Mesenchymal stem cell (in vitro differentiated cells and primary cell): ENCODE measurements at regions not wholly inside any gene's neighbourhood (a gene's known extent, or its start where the extent isn't known, plus 50 kb on each side); places are given as distances from the start of the nearest gene placed in this dataset.

Experiments
- DNase-seq: peaks from one replicate; pipeline ENCODE4 v3.0.0-alpha.2; 2013
- H2AFZ ChIP-seq: one replicate; pipeline ENCODE4 v1.6.1; 2013; ENCODE audit warnings: low read depth, mild to moderate bottlenecking, control low read depth, inconsistent platforms, low read length, moderate library complexity
- H2AK5ac ChIP-seq: 2 replicates; pipeline ENCODE4 v1.6.1; 2013; ENCODE audit warnings: low read length, moderate library complexity, mild to moderate bottlenecking, inconsistent platforms; ENCODE audit not compliant: severe bottlenecking
- H2BK120ac ChIP-seq: one replicate; pipeline ENCODE4 v1.6.1; 2013; ENCODE audit warnings: low read depth, mild to moderate bottlenecking, inconsistent platforms, low read length, moderate library complexity
- H2BK12ac ChIP-seq, 2 experiments: one replicate each; pipeline ENCODE4 v1.6.1; 2013; ENCODE audit warnings: inconsistent platforms in 2 of 2, low read length in 2 of 2, mild to moderate bottlenecking in 2 of 2, moderate library complexity in 2 of 2, control low read depth in 1 of 2
- H2BK15ac ChIP-seq: one replicate; pipeline ENCODE4 v1.6.1; 2013; ENCODE audit warnings: mild to moderate bottlenecking, low read depth, inconsistent platforms; ENCODE audit not compliant: poor library complexity, severe bottlenecking
- H2BK5ac ChIP-seq: 2 replicates; pipeline ENCODE4 v1.6.1; 2013; ENCODE audit warnings: low read depth, mild to moderate bottlenecking, low read length, control low read depth, inconsistent platforms; ENCODE audit not compliant: poor library complexity, severe bottlenecking
- H3K14ac ChIP-seq, 2 experiments: one replicate each; pipeline ENCODE4 v1.6.1; 2013; ENCODE audit warnings: inconsistent platforms in 2 of 2, low read length in 2 of 2, control low read depth in 1 of 2, mild to moderate bottlenecking in 1 of 2, moderate library complexity in 1 of 2
- H3K18ac ChIP-seq, 2 experiments: one replicate each; pipeline ENCODE4 v1.6.1; 2013; ENCODE audit warnings: inconsistent platforms in 2 of 2, low read length in 2 of 2, control low read depth in 1 of 2, low read depth in 1 of 2, mild to moderate bottlenecking in 1 of 2
- H3K23ac ChIP-seq, 2 experiments: one replicate each; pipeline ENCODE4 v1.6.1; 2013; ENCODE audit warnings: inconsistent platforms in 2 of 2, low read length in 2 of 2, mild to moderate bottlenecking in 2 of 2, moderate library complexity in 2 of 2, control low read depth in 1 of 2
- H3K27ac ChIP-seq: 2 replicates; pipeline ENCODE4 v1.5.1; 2013; ENCODE audit warnings: mild to moderate bottlenecking, moderate library complexity, low read length, control low read depth, inconsistent platforms; ENCODE audit not compliant: poor library complexity, severe bottlenecking
- H3K27me3 ChIP-seq, 2 experiments: 2 replicates each; pipeline versions ENCODE4 v1.6.1 to v1.7.0; 2013; ENCODE audit warnings: low read length in 2 of 2, mild to moderate bottlenecking in 2 of 2, moderate library complexity in 2 of 2, control low read depth in 1 of 2, inconsistent platforms in 1 of 2; ENCODE audit not compliant: control insufficient read depth in 1 of 2, insufficient read depth in 1 of 2
- H3K36me3 ChIP-seq, 2 experiments: 2 replicates each; pipeline versions ENCODE4 v1.6.1 to v1.7.0; 2013; ENCODE audit warnings: low read length in 2 of 2, control low read depth in 1 of 2, inconsistent platforms in 1 of 2, low read depth in 1 of 2, mild to moderate bottlenecking in 1 of 2; ENCODE audit not compliant: insufficient read depth in 2 of 2, control insufficient read depth in 1 of 2
- H3K4ac ChIP-seq, 2 experiments: one replicate each; pipeline ENCODE4 v1.6.1; 2013; ENCODE audit warnings: inconsistent platforms in 2 of 2, low read length in 2 of 2, mild to moderate bottlenecking in 2 of 2, moderate library complexity in 2 of 2, control low read depth in 1 of 2, low read depth in 1 of 2
- H3K4me1 ChIP-seq: 2 replicates; pipeline ENCODE4 v1.6.1; 2013; ENCODE audit warnings: low read depth, low read length, control low read depth; ENCODE audit not compliant: control insufficient read depth, insufficient read depth
- H3K4me2 ChIP-seq: 2 replicates; pipeline ENCODE4 v1.6.1; 2013; ENCODE audit warnings: low read length, mild to moderate bottlenecking, inconsistent platforms; ENCODE audit not compliant: poor library complexity, severe bottlenecking
- H3K4me3 ChIP-seq, 2 experiments: 2 replicates each; pipeline versions ENCODE4 v1.5.1 to v1.7.0; 2013; ENCODE audit warnings: low read length in 2 of 2, mild to moderate bottlenecking in 2 of 2, control low read depth in 1 of 2, low read depth in 1 of 2; ENCODE audit not compliant: insufficient read depth in 1 of 2
- H3K79me1 ChIP-seq: replicated peaks from 2 replicates; pipeline ENCODE4 v1.6.1; 2013; ENCODE audit warnings: mild to moderate bottlenecking, control low read depth, low read length, inconsistent platforms; ENCODE audit not compliant: poor library complexity, severe bottlenecking
- H3K9ac ChIP-seq: 2 replicates; pipeline ENCODE4 v1.7.0; 2013; ENCODE audit warnings: mild to moderate bottlenecking, low read length, moderate library complexity
- H3K9me3 ChIP-seq: 2 replicates; pipeline ENCODE4 v1.7.0; 2013; ENCODE audit warnings: mild to moderate bottlenecking, low read length; ENCODE audit not compliant: control insufficient read depth
- H4K8ac ChIP-seq: one replicate; pipeline ENCODE4 v1.6.1; 2013; ENCODE audit warnings: inconsistent platforms, mild to moderate bottlenecking, low read length, moderate library complexity
- H4K91ac ChIP-seq: one replicate; pipeline ENCODE4 v1.6.1; 2013; ENCODE audit warnings: mild to moderate bottlenecking, low read length, inconsistent platforms
- WGBS: methylation state at CpG from one replicate; pipeline ENCODE4 v1.1.7; 2013; ENCODE audit warnings: mixed read lengths; 5-methylcytosine and 5-hydroxymethylcytosine counted together

DNA sequence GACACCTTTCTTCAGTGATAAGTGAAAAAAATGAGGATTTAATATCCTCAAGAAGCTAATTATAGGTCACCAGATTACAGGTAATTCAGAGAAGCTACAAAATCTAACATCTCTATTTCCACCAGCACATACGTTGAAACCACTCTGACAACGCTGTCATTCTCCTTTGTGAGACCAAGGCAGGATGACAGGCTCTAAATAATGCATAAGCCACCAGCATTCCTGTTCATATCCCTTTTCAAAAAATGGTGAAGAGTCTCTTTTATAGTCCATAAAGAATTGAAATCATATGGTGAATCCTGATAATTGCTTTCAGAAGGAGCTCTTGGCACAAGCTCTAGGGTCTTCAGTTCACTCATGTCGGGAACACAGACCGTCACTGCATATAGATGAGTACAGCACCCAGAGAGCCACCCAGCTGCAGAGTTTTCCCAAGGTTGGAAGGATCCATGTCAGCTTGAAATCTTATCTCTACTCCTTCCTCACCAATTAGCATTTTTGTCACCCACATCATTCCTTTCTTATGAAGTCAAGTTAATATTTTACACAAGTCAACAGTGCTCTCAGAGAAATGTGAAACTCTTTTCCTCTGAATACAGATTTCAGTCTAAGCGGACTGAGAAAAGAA is 431.4 kb downstream of the TBC1D4 start:
- peak; percentile 14 for DNase-seq
- peak overlapping the region; percentile 99 for H3K27ac ChIP-seq
- H3K18ac ChIP-seq, result no peak overlapping the region
- no peak overlapping the region for H3K9ac ChIP-seq
- H3K4me2 ChIP-seq, result peak overlapping the region; percentile 40
- WGBS, result 95% methylated on average over 5 of the region's 5 CpGs
- no peak overlapping the region for H4K91ac ChIP-seq
- H2BK120ac ChIP-seq, result no peak overlapping the region
- no peak overlapping the region for H3K14ac ChIP-seq
- no peaks in the 10 kb centered on the region for H3K9me3 ChIP-seq
- H3K4me3 ChIP-seq, result no peak overlapping the region
- H3K23ac ChIP-seq, result no peak overlapping the region
- H3K4ac ChIP-seq, result no peak overlapping the region
- no peak overlapping the region for H2BK12ac ChIP-seq
- no peaks in the 10 kb centered on the region for H3K79me1 ChIP-seq
- no peaks in the 10 kb centered on the region for H3K4me1 ChIP-seq
- peak overlapping the region; percentile 81 for H2BK5ac ChIP-seq
- H2BK15ac ChIP-seq, result no peak overlapping the region
- H3K27me3 ChIP-seq, result no peaks in the 10 kb centered on the region
- H2AK5ac ChIP-seq, result peak overlapping the region; percentile 93
- no peak overlapping the region for H4K8ac ChIP-seq
- H2AFZ ChIP-seq, result no peak overlapping the region
- H3K36me3 ChIP-seq, result no peaks in the 10 kb centered on the region

DNA sequence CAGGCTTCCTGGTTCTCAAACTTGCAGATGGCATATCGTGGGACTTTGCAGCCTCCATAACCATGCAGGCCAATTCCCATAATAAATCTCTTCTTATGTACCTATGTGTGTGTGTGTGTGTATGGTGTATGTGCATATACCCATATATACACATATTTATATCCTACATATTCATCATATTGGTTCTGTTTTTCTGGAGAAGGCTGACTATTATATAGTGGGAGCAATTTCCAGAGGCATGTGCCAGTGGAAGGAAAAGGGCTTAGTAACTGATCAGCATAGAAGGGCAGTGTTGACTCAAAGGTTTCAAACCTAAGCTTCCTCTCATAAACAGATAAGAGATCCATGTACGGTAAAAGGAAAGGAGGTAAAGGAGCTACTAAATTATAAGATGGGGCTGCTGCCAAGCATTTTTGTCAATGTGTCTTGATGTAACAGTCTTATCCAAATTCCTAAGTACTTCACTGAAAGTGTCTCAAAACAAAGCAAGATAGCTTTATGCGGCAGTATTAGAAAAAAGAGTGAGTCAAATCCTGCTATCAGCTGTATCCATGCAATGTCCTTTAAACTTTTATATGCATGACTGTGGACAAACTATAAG is 432.1 kb downstream of the TBC1D4 start:
- no peak for DNase-seq
- H2BK120ac ChIP-seq, result no peak overlapping the region
- H3K79me1 ChIP-seq, result no peaks in the 10 kb centered on the region
- H4K8ac ChIP-seq, result no peak overlapping the region
- no peak overlapping the region for H3K4ac ChIP-seq
- H3K36me3 ChIP-seq, result no peaks in the 10 kb centered on the region
- H2BK15ac ChIP-seq, result no peak overlapping the region
- H3K4me3 ChIP-seq, result no peak overlapping the region
- no peak overlapping the region for H2AFZ ChIP-seq
- H3K27me3 ChIP-seq, result no peaks in the 10 kb centered on the region
- H3K4me1 ChIP-seq, result no peaks in the 10 kb centered on the region
- no peak overlapping the region for H3K9ac ChIP-seq
- no peak overlapping the region for H3K4me2 ChIP-seq
- peak overlapping the region; percentile 73 for H3K27ac ChIP-seq
- H3K18ac ChIP-seq, result no peak overlapping the region
- no peak overlapping the region for H3K14ac ChIP-seq
- H4K91ac ChIP-seq, result no peak overlapping the region
- H2BK12ac ChIP-seq, result no peak overlapping the region
- H2AK5ac ChIP-seq, result peak overlapping the region; percentile 95
- 100% methylated on average over 1 of the region's 3 CpGs for WGBS
- H3K9me3 ChIP-seq, result no peaks in the 10 kb centered on the region
- no peak overlapping the region for H2BK5ac ChIP-seq
- no peak overlapping the region for H3K23ac ChIP-seq

DNA sequence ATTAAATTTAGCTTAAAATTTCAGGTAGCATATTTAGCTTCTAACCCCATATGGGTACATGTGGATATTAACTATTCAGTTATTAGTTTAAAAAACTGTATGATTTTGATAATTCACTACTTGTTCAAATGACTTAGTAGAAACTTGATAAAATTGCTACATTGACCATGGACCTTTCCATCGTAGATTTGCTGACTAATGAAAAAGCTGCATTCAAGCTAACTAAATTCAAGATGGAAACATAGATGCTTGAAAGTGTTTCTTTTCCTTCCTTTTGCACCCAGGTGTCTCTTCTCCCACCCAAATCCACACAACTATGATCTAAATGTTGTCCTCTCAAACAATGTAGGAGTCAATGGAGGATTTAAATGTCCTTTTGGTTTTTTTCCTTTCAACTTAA is 439.2 kb downstream of the TBC1D4 start:
- Histone ChIP-seq H2BK120ac (no peak overlapping the region), H3K18ac (no peak overlapping the region), H3K4me2 (no peak overlapping the region), H3K9me3 (peaks cover 6% of the 10 kb centered on the region), H3K27ac (no peak overlapping the region), H3K4me3 (no peak overlapping the region), H3K9ac (no peak overlapping the region), H3K4ac (no peak overlapping the region), H3K79me1 (no peaks in the 10 kb centered on the region), H2AK5ac (no peak overlapping the region), H2AFZ (no peak overlapping the region), H4K8ac (no peak overlapping the region), H3K4me1 (no peaks in the 10 kb centered on the region), H3K23ac (no peak overlapping the region), H3K14ac (no peak overlapping the region), H3K36me3 (no peaks in the 10 kb centered on the region), H4K91ac (no peak overlapping the region), H2BK15ac (no peak overlapping the region), H2BK5ac (no peak overlapping the region), H2BK12ac (no peak overlapping the region), H3K27me3 (no peaks in the 10 kb centered on the region)
- no peak for DNase-seq
- 100% methylated on average over 1 of the region's 1 CpG for WGBS

DNA sequence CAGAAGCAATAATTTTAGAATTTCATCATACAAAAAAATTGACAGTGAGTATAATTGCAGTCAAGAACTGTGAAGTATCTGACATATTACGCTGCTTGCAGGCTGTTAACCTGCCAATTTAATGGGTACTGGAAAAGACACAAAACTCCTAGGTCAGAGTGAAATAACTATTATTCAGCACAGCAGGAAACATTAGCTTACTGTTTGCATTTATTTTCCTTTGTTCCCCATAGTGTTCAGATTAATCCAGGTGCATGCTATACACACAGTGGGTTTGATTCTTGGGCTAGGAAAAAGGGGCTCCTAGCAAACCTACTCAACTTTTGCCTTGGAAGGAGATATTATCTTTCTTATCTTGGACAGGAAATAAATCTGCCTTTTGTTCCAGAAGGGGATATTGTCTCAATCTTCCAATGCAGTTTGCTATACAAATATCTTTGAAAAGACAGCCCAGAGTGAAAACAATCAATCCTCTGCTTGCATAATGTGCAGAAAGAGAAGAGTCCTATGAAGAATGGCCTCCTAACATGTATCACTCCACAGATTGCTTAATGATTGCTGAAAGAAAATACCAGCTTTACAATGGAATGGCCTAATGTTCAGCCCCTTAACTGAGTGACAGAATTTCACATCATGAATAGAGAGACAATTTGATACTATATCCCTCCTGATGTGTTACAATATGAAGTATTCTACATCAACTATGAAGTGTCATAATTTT is 443.4 kb downstream of the TBC1D4 start:
- H2BK12ac ChIP-seq, result no peak overlapping the region

More for the DNA sequence above, 443.4 kb downstream of the TBC1D4 start:
- DNase-seq, result no peak
- no peak overlapping the region for H3K4ac ChIP-seq
- H3K14ac ChIP-seq, result no peak overlapping the region
- no peak overlapping the region for H3K18ac ChIP-seq
- no peak overlapping the region for H3K4me2 ChIP-seq
- no peak overlapping the region for H2AFZ ChIP-seq
- no peaks in the 10 kb centered on the region for H3K79me1 ChIP-seq
- H3K23ac ChIP-seq, result no peak overlapping the region
- peaks cover 32% of the 10 kb centered on the region for H3K9me3 ChIP-seq
- H3K36me3 ChIP-seq, result no peaks in the 10 kb centered on the region
- no peak overlapping the region for H2AK5ac ChIP-seq
- H2BK120ac ChIP-seq, result no peak overlapping the region
- no peaks in the 10 kb centered on the region for H3K4me1 ChIP-seq
- no peak overlapping the region for H2BK5ac ChIP-seq
- WGBS, result no CpG with 5 or more reads among the region's 1 CpG
- no peak overlapping the region for H4K91ac ChIP-seq
- H2BK15ac ChIP-seq, result no peak overlapping the region
- no peak overlapping the region for H3K9ac ChIP-seq
- H4K8ac ChIP-seq, result no peak overlapping the region
- no peaks in the 10 kb centered on the region for H3K27me3 ChIP-seq
- no peak overlapping the region for H3K4me3 ChIP-seq
- H3K27ac ChIP-seq, result no peak overlapping the region
